Suprapubic skin (tissue), 4 donors: ENCODE measurements at regions not wholly inside any gene's neighbourhood (a gene's known extent, or its start where the extent isn't known, plus 50 kb on each side); places are given as distances from the start of the nearest gene placed in this dataset.

Experiments used
- DNase-seq, 2 donors: peaks; one replicate each; pipeline ENCODE4 v3.0.0-alpha.2; 2019; ENCODE audit warnings: low spot score in 2 of 2
- H3K27ac ChIP-seq: fragments of 200-600 bp; sonication (generic); one replicate; pipeline ENCODE4 v1.5.1; 2019
- H3K27me3 ChIP-seq: fragments of 200-600 bp; sonication (generic); one replicate; pipeline ENCODE4 v1.5.1; 2019
- H3K36me3 ChIP-seq: fragments of 200-600 bp; sonication (generic); one replicate; pipeline ENCODE4 v1.5.1; 2019
- H3K4me1 ChIP-seq: fragments of 200-600 bp; sonication (generic); one replicate; pipeline ENCODE4 v1.5.1; 2019
- H3K4me3 ChIP-seq: fragments of 200-600 bp; sonication (generic); one replicate; pipeline ENCODE4 v1.5.1; 2019; ENCODE audit warnings: mild to moderate bottlenecking
- H3K9me3 ChIP-seq: fragments of 200-600 bp; sonication (generic); one replicate; pipeline ENCODE4 v1.5.1; 2019
- CTCF ChIP-seq, 2 donors: fragments of 200-600 bp in 1 of 2; fragments of 450-650 bp in 1 of 2; sonication (generic) in 1 of 2; IDR thresholded peaks; one replicate each; pipeline ENCODE4 v1.5.1; 2016 to 2019; ENCODE audit warnings: antibody characterized with exemption in 2 of 2, mild to moderate bottlenecking in 1 of 2, moderate library complexity in 1 of 2
- EP300 ChIP-seq: sonication (generic); formaldehyde crosslinking; IDR thresholded peaks from one replicate; pipeline ENCODE4 v1.6.1; 2017; ENCODE audit warnings: antibody characterized with exemption
- POLR2A ChIP-seq, 2 donors: fragments of 450-650 bp; IDR thresholded peaks; one replicate each; pipeline ENCODE4 v1.6.1; 2017; ENCODE audit warnings: antibody characterized with exemption in 2 of 2, mild to moderate bottlenecking in 2 of 2, moderate library complexity in 2 of 2
- POLR2AphosphoS5 ChIP-seq, 3 donors: sonication (generic); formaldehyde crosslinking; IDR thresholded peaks; one replicate each; pipeline ENCODE4 v1.6.1; 2017; ENCODE audit warnings: antibody characterized with exemption in 3 of 3
- WGBS: methylation state at CpG from one replicate; pipeline ENCODE4 v1.1.5; 2018; 5-methylcytosine and 5-hydroxymethylcytosine counted together

- H3K4me1 ChIP-seq = peaks cover 5% of the 10 kb centered on the region
- no peak overlapping the region for H3K4me3 ChIP-seq
- WGBS = 91% methylated on average over 7 of the region's 7 CpGs
- TF ChIP-seq CTCF (IDR thresholded peaks at IDR 0.05) (no peak), POLR2A (IDR thresholded peaks at IDR 0.05) (no peak)
- H3K9me3 ChIP-seq = no peaks in the 10 kb centered on the region
- H3K36me3 ChIP-seq = no peaks in the 10 kb centered on the region
- no peaks in the 10 kb centered on the region for H3K27me3 ChIP-seq
- no peak for DNase-seq
- H3K27ac ChIP-seq = no peak overlapping the region
These were observed 165.1 kb upstream of the GLI2 start for GRCh38 chr2:120570546-120570945.

GRCh38 chr2:120571015-120571728, 164.5 kb upstream of the GLI2 start:
- no peak for TF ChIP-seq EP300
- 90% methylated on average over 6 of the region's 6 CpGs for WGBS

GRCh38 chr2:120572226-120572625, 163.4 kb upstream of the GLI2 start:
- DNase-seq = no peak
- Histone ChIP-seq H3K36me3 (no peaks in the 10 kb centered on the region), H3K4me1 (peaks cover 11% of the 10 kb centered on the region), H3K27ac (no peak overlapping the region), H3K27me3 (peaks cover 2% of the 10 kb centered on the region), H3K4me3 (no peak overlapping the region), H3K9me3 (no peaks in the 10 kb centered on the region)
- no CpG with 5 or more reads among the region's 2 CpGs for WGBS
- TF ChIP-seq CTCF (IDR thresholded peaks at IDR 0.05) = no peak
- no peak for TF ChIP-seq EP300
- no peak for TF ChIP-seq POLR2AphosphoS5 (IDR thresholded peaks at IDR 0.05)
- TF ChIP-seq POLR2A (IDR thresholded peaks at IDR 0.05) = no peak

More at GRCh38 chr2:120571015-120571728, 164.5 kb upstream of the GLI2 start:
- Histone ChIP-seq H3K27me3 (no peaks in the 10 kb centered on the region), H3K27ac (no peak overlapping the region), H3K9me3 (no peaks in the 10 kb centered on the region), H3K36me3 (no peaks in the 10 kb centered on the region), H3K4me3 (no peak overlapping the region), H3K4me1 (peaks cover 2% of the 10 kb centered on the region)
- DNase-seq = no peak

- Histone ChIP-seq H3K27ac (no peak overlapping the region), H3K4me3 (no peak overlapping the region), H3K9me3 (no peaks in the 10 kb centered on the region), H3K4me1 (peaks cover 14% of the 10 kb centered on the region), H3K36me3 (no peaks in the 10 kb centered on the region), H3K27me3 (peaks cover 2% of the 10 kb centered on the region)
- TF ChIP-seq POLR2AphosphoS5 (IDR thresholded peaks at IDR 0.05) (no peak), CTCF (IDR thresholded peaks at IDR 0.05) (no peak), POLR2A (IDR thresholded peaks at IDR 0.05) (no peak), EP300 (no peak)
- WGBS = 90% methylated on average over 4 of the region's 4 CpGs
- no peak for DNase-seq
These were observed 161.0 kb upstream of the GLI2 start for GRCh38 chr2:120574620-120575019.

GRCh38 chr2:120575966-120576365, 159.7 kb upstream of the GLI2 start:
- H3K27me3 ChIP-seq = peaks cover 2% of the 10 kb centered on the region
- no peaks in the 10 kb centered on the region for H3K36me3 ChIP-seq
- TF ChIP-seq POLR2A (IDR thresholded peaks at IDR 0.05) (no peak), POLR2AphosphoS5 (IDR thresholded peaks at IDR 0.05) (no peak), EP300 (no peak), CTCF (IDR thresholded peaks at IDR 0.05) (no peak)
- no peak overlapping the region for H3K4me3 ChIP-seq
- H3K27ac ChIP-seq = no peak overlapping the region
- peaks cover 14% of the 10 kb centered on the region for H3K4me1 ChIP-seq
- H3K9me3 ChIP-seq = no peaks in the 10 kb centered on the region
- WGBS = 97% methylated on average over 6 of the region's 6 CpGs
- DNase-seq = no peak
